IMR-90 (cell line): ENCODE measurements at regions not wholly inside any gene's neighbourhood (a gene's known extent, or its start where the extent isn't known, plus 50 kb on each side); places are given as distances from the start of the nearest gene placed in this dataset.

Source experiments
- CTCF ChIP-seq: conservative IDR thresholded peaks from 2 replicates; pipeline ENCODE4 v1.5.1; 2012; ENCODE audit warnings: mild to moderate bottlenecking, low read depth, low read length, improper control_type of control experiment
- ELK1 ChIP-seq: fragments of 150-350 bp; IDR thresholded peaks from 2 replicates; pipeline ENCODE4 v1.6.1; 2016; ENCODE audit warnings: low read depth, mild to moderate bottlenecking, low read length, moderate library complexity, borderline replicate concordance
- FOS ChIP-seq: fragments of 150-350 bp; IDR thresholded peaks from 2 replicates; pipeline ENCODE4 v1.6.1; 2016; ENCODE audit warnings: low read depth, low read length
- MXI1 ChIP-seq: IDR thresholded peaks from 2 replicates; pipeline ENCODE4 v1.6.1; 2012; ENCODE audit warnings: low read depth, mild to moderate bottlenecking, low read length, moderate library complexity, borderline replicate concordance
- POLR2A ChIP-seq: IDR thresholded peaks from 2 replicates; pipeline ENCODE4 v1.6.1; 2012; ENCODE audit warnings: mild to moderate bottlenecking, low read depth, low read length
- RAD21 ChIP-seq: IDR thresholded peaks from 2 replicates; pipeline ENCODE4 v1.6.1; 2012; ENCODE audit warnings: low read length, improper control_type of control experiment
- RFX5 ChIP-seq: IDR thresholded peaks from 2 replicates; pipeline ENCODE4 v1.8.0; 2012; ENCODE audit warnings: low read depth, mild to moderate bottlenecking, low read length, moderate library complexity
- SMC3 ChIP-seq: fragments of 150-350 bp; IDR thresholded peaks from 2 replicates; pipeline ENCODE4 v1.6.1; 2016; ENCODE audit warnings: low read depth, mild to moderate bottlenecking, antibody characterized with exemption, low read length, moderate library complexity

- TF ChIP-seq ELK1 (no peak), RFX5 (no peak), CTCF (no peak), POLR2A (no peak), MXI1 (no peak), SMC3 (no peak), FOS (no peak), RAD21 (no peak)
Observed at GRCh38 chr5:153342487-153342886, 148.0 kb upstream of the GRIA1 start.
